NCI-H1092 (cell line): ENCODE measurements at regions not wholly inside any gene's neighbourhood (a gene's known extent, or its start where the extent isn't known, plus 50 kb on each side); places are given as distances from the start of the nearest gene placed in this dataset.

ENCODE experiments used
- DNase-seq: peaks from one replicate; lab custom pipeline; 2025; lab: John Stamatoyannopoulos, UW

DNA sequence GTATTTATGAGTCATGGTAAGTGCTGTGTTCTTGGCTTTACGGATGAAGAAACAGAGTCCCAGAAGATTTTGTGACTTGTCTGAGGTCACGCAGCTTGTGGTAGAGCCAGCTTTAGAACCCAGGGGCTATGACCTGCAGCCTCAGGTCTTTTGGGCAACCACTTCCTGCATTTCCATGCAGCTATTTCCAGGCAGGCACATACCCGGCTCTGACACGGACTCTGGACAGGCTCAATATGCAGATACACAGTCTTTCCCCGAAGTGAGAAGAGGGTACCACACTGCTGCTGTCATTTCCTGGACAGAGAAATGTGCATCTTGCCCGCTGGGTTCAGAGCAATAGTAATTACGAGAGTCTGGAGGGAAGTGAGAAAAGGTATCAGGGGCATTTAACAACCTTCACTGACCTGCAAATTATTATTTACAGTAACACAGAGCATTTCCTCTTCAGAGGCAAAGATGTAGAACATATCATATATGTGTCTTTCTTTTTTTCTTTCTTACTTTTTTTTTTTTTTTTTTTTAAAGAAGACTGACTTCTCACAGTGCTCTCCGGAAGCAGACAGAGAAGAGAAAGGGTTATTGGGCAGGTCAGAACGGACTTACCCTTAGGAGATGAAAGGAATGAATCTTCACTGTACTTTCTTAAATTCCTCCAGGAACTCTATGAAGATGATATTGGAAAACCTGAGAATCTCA lies 185.1 kb downstream of the CLIC5 start:
- no peak for DNase-seq

- no peak for DNase-seq
Observed at GRCh38 chr6:45829873-45830272, 185.8 kb downstream of the CLIC5 start.

- no peak for DNase-seq
Observed at GRCh38 chr6:45827952-45828530, 187.6 kb downstream of the CLIC5 start.

DNA sequence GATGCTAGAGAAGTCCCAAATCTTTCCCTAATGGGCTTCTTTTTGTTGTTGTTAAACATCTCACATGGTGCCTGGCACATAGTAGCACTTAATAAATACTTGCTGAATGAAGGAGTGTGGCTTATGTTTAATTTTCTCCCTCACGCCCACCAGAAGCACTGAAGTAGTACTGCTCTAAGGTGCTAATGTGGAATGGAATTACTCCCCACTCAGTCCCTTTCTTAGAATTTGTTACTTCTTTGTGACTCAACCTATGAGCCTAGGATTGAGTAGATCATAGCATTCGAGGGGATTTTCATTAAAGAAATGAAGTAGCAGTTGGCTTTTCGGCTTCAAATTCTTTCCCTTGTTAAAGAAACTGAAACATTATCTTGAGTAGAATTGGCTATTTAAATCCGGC lies 192.8 kb downstream of the CLIC5 start:
- no peak for DNase-seq

DNA sequence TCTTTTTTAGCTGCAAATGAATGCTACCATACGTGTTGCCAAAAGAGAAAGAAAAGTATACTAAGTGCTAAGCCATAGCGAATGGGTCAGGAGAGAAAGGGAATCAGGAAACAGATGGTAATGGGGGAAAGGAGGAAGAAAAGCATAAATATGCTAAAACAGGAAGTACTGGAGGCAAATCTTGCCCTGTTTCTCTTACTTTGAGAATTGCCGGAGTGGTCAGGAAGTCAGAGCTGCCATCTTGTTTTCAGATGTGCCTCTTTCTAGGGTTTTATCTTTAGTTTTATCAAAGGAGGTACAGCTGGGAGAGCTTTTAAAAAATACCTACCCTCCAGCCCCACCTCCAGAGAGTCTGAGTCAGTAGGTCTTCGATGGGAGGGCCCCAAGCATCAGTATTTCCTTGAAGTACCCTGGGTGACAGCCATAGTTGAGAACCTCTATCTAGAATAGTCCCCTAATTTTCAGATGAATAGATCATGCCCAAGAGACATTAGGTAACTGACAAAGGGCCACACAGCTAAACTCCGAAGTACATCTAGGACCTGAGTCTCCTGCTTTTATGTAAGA lies 193.3 kb downstream of the CLIC5 start:
- DNase-seq = no peak

DNA sequence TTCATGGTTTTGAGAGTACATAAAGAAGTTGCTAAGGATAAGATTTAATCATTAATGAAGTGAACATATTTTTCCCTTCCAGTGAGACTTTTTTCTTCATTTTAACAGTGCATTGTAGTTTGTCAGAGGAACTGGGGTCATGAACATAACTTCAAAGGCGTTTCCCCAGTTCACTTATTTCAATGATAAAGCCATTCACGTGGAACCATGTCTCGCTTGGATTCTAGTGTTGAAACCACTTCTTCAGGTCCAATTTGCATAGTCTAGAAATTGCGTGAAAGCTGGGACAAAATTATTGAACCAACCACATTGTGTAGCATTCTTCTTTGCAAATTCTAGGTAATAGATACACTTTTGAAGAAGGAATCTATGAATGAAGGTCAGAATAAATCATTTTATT lies 197.0 kb downstream of the CLIC5 start:
- no peak for DNase-seq

DNA sequence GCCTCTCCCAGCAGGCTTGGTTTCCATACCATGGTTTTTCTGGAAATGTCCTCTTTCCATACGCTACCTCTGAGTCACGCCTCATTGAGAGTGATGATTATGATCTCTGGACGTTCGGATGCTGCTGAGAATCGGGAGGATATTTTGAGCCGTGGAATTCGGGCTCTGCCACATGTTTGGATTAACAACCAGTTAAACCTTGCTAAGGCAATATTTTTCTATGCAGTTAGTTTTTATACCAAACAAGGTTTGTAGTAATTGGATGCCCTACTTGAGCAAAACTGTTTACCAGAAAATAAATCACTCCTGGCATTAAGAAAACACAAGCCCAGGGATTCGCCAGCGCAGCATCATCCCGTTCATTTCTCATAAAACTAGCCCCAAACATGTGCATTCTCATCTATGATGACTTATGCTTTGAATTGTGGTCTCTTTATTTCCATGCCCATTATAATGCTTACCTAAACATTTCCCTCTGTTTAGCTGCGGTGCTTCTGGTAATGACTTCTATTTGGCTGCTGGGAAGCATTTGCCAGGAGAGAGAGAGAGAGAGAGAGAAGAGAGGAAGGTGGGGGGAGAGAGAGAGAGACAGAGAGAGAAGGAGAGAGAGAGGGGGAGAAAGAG lies 198.9 kb downstream of the CLIC5 start:
- no peak for DNase-seq

DNA sequence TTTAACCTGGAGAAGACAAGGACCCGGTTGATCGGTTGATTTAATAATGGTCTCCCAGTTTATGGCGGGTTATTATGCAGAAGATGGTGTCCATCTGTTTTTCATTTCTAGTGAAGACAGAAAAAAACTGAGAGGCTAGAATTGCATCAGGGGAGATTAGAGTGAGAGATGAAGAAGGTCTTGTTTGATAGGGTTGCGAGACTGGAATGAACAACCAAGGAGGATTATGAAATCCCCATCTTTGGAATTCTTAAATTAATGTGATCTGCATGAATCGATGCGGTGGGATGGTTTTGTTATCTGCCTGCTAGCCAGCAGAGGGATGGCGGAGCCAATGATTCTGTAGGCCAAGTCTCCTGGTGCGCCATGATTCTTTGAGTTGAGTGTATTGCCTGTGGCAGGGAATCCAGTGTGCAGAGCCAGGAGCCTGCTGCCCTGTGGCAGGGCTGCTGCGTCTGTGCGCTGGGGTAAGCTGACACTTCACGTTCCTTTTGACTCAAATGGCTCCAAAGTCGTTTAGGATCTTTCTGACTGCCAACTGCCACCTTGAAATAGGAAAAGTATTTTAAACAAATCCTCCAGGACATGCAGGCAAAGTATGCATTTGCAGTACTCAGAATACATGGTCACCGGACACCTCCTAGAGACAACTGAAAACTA lies 200.1 kb downstream of the CLIC5 start:
- DNase-seq = no peak

DNA sequence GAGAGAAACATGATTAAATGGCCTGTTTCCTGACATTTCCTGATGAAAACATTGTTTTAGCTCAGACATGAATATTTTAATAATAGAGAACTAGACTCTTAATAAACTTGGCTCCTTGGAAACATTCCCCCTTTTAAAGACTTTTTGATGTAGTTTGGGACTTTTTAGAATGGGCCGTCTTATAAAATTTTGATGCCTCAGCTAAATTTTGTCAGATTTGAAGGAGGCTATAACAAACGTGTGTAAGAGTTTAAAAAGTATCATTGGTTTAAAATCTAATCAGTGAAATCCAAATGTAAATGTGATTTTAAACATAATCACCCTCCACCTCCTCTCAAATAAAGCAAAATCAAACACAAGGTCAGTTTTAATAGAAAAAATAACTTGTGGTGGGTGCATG lies 200.9 kb downstream of the CLIC5 start:
- DNase-seq = no peak

DNA sequence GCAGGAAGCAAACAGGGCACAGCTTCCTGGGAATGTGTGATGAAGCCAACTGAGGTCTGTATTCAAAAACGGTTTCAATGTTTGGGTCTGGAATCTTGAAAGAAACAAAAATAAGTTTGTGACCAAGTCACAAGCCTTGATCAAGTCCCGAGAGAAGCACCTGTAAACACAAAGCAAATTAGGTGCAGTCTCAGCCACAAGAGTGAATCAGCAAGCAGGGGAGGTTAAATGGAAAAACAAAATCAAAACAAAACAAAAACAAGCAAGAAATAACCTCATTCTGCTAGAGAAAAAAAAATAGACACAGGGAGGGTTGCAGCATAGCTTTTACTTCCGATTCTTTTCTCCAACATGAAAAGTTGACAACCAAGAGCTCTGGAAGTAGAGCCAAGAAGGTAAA lies 201.7 kb downstream of the CLIC5 start:
- DNase-seq = no peak

DNA sequence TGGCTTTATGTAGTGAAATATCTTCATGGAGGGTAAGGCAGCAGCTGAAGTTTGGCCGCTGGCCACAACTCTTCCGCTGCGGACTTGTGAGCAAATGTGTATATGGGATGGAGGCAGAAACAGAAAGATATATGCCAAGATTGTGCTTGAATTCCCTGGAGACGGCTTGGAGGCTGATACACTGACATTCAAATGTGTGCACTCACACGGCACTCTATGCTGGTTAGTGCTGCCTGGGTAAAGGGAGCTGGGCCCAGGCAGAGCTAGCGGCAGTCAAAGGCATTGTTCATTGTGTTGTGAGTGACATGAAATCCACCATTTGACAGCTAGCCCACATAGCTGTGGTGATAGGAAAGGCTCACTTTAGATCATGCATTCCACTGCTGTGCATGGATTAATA lies 202.7 kb downstream of the CLIC5 start:
- no peak for DNase-seq

DNA sequence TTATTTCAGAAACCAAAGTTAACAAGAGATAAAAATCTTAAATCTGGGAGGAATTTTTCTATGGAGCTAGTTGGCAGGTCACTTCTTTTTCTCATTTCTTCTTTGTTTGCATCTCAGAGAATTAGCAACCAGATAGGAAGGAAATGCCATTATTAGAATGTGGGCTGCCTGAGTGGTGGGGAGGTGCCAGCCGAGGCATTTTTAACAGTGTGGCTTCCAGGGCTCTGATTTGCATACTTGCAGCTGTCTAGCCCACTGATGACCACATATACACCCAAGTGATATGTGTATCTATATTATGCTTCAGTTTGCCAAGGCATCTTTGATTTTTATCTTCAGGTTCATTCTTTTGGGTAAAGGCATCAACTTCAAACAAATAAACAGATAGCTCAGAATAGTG lies 206.7 kb downstream of the CLIC5 start:
- no peak for DNase-seq

- no peak for DNase-seq
Observed at GRCh38 chr6:45808042-45808645, 207.5 kb downstream of the CLIC5 start.

GRCh38 chr6:45807311-45808041 lies 208.2 kb downstream of the CLIC5 start:
- DNase-seq = no peak

- DNase-seq = no peak
Observed at GRCh38 chr6:45806172-45806571, 209.5 kb downstream of the CLIC5 start.

DNA sequence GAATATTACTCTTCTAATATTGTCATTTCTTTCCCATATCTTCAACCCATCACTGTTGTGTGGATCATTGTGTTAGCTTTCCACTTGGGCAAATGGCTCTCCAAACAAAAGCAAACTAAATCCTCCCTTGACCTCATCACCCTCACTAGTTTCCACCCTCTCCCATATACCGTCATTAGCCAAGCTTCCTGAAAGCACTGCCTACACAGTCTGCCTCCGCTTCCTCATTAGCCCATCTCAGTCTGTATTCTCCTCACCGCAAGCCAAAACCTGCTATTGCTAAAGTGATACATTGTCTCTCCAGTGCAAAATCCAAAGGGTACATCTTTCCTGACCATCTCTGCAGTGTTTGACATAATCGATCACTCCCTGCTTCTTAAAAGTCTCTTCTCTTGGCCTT lies 212.6 kb downstream of the CLIC5 start:
- DNase-seq = no peak

DNA sequence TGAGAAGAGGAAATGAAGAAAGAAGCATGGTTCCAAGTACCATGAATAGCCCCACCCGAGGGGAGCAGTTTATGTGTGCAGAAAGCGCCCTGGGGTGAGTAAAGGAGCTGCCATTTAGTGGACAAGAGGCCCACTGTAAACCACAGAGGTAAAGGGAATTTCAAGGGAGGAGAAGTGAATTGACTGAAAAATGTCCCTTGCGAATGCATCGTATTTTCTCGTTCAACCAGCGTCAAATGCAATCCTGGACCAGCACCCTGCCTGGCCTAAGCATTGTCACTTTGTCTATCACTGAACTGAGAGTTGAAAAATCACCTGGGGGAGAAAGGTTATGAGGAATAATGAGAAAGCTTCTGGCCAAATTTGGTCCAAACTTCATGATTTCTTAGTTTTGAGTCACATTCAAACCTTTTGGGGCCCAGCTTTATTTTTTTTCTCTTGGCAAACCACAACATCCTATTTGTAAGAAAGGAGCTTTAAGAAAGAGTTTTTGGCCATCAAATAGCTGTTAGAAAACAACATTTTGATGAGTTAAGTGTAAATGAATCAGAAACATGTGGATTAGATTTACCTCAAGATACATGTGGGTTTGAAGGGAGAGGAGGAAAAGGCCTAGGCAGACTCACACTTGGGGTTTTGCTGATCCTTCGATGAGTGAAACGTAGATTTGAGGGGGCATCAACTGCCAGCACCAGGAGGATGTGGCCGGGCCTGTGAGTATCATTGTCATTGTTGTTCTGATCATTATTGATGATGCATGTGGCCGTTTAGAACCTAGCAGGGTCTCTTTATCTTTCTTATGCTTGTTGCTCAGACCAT lies 214.0 kb downstream of the CLIC5 start:
- no peak for DNase-seq

- no peak for DNase-seq
Observed at GRCh38 chr6:45800911-45801310, 214.7 kb downstream of the CLIC5 start.

GRCh38 chr6:45795678-45796077 lies 220.0 kb downstream of the CLIC5 start:
- DNase-seq = no peak

- no peak for DNase-seq
Observed at GRCh38 chr6:45794465-45794864, 221.2 kb downstream of the CLIC5 start.
